OCI-LY7 (cell line): ENCODE measurements at regions not wholly inside any gene's neighbourhood (a gene's known extent, or its start where the extent isn't known, plus 50 kb on each side); places are given as distances from the start of the nearest gene placed in this dataset.

Experiments
- BruUV-seq: library from RNA; stranded (reverse); fragments of 400-500 nt; replicated peaks from 2 replicates; lab custom pipeline; 2021; lab: Mats Ljungman, UMichigan
- CTCF ChIA-PET: fragments of 300-600 bp; sonication (Branson Sonifier 250); formaldehyde crosslinking; loops from one replicate; lab custom pipeline; 2022; ENCODE audit warnings: antibody characterized with exemption; ENCODE audit not compliant: unreplicated experiment; lab: Charles Lee
- POLR2A ChIA-PET: fragments of 300-600 bp; sonication (Branson Sonifier 250); formaldehyde crosslinking; loops from one replicate; lab custom pipeline; 2022; ENCODE audit warnings: antibody characterized with exemption; lab: Charles Lee
- DNase-seq: peaks from one replicate; pipeline ENCODE4 v3.0.0-alpha.2; 2015; ENCODE audit warnings: low spot score
- H2AFZ ChIP-seq: fragments of 200-600 bp; sonication (generic), shearing (Covaris generic); 2 replicates; pipeline ENCODE4 v1.6.1; 2014; ENCODE audit warnings: mild to moderate bottlenecking, antibody characterized with exemption, low read length, moderate library complexity
- H3K27ac ChIP-seq: fragments of 200-600 bp; sonication (generic); 2 replicates; pipeline ENCODE4 v1.5.1; 2014; ENCODE audit warnings: mixed run types, low read depth, mild to moderate bottlenecking, moderate library complexity, low read length, inconsistent platforms; ENCODE audit not compliant: poor library complexity, severe bottlenecking
- H3K36me3 ChIP-seq: fragments of 200-600 bp; sonication (generic); 2 replicates; pipeline ENCODE4 v1.6.1; 2014; ENCODE audit warnings: mild to moderate bottlenecking, antibody characterized with exemption, low read length, moderate library complexity, mixed read lengths; ENCODE audit not compliant: insufficient read depth
- H3K4me1 ChIP-seq: fragments of 200-600 bp; sonication (generic); 2 replicates; pipeline ENCODE4 v1.5.1; 2014; ENCODE audit warnings: mild to moderate bottlenecking, low read length; ENCODE audit not compliant: insufficient read depth, poor library complexity, severe bottlenecking
- H3K4me2 ChIP-seq: fragments of 200-600 bp; sonication (generic); 2 replicates; pipeline ENCODE4 v1.6.1; 2014; ENCODE audit warnings: mild to moderate bottlenecking, low read length
- H3K4me3 ChIP-seq: fragments of 200-600 bp; sonication (generic); 2 replicates; pipeline ENCODE4 v1.5.1; 2014; ENCODE audit warnings: mild to moderate bottlenecking, low read depth, low read length; ENCODE audit not compliant: poor library complexity, severe bottlenecking
- H3K79me2 ChIP-seq: fragments of 200-600 bp; sonication (generic); 2 replicates; pipeline ENCODE4 v1.6.1; 2016; ENCODE audit warnings: low read depth, mild to moderate bottlenecking, low read length, moderate library complexity, mixed read lengths; ENCODE audit not compliant: insufficient read depth
- H3K9me2 ChIP-seq: fragments of 200-600 bp; sonication (generic); 2 replicates; pipeline ENCODE4 v1.6.1; 2016; ENCODE audit warnings: mild to moderate bottlenecking, low read length, mixed read lengths; ENCODE audit not compliant: insufficient read depth
- H3K9me3 ChIP-seq: fragments of 200-600 bp; sonication (generic); 2 replicates; pipeline ENCODE4 v1.6.1; 2014; ENCODE audit warnings: mild to moderate bottlenecking, mixed run types, low read length, mixed read lengths
- H4K20me1 ChIP-seq: fragments of 200-600 bp; sonication (generic); 2 replicates; pipeline ENCODE4 v1.6.1; 2014; ENCODE audit warnings: mild to moderate bottlenecking, antibody characterized with exemption, low read length, moderate library complexity, mixed read lengths; ENCODE audit not compliant: insufficient read depth
- CTCF ChIP-seq: fragments of 200-600 bp; sonication (generic); conservative IDR thresholded peaks from 2 replicates; pipeline ENCODE4 v1.5.1; 2014; ENCODE audit warnings: mild to moderate bottlenecking, antibody characterized with exemption, low read length, moderate library complexity, mixed read lengths
- EZH2phosphoT487 ChIP-seq: fragments of 200-600 bp; sonication (generic); IDR thresholded peaks from 2 replicates; pipeline ENCODE4 v1.6.1; 2018; ENCODE audit warnings: low read depth, borderline replicate concordance, mild to moderate bottlenecking, mixed run types, antibody characterized with exemption, low read length, moderate library complexity, mixed read lengths
- intact Hi-C: fragments of 100-400 bp; cut with micrococcal nuclease; formaldehyde crosslinking; loops from one replicate; pipeline ENCODE4 v1.10.0; 2022; ENCODE audit not compliant: unreplicated experiment

GRCh38 chr7:19295376-19295775 lies 150.2 kb upstream of the FERD3L start:
- TF ChIP-seq EZH2phosphoT487 (no peak), CTCF (no peak)
- Histone ChIP-seq H3K27ac (no peak overlapping the region), H3K4me2 (no peak overlapping the region), H3K79me2 (no peaks in the 10 kb centered on the region), H3K36me3 (no peaks in the 10 kb centered on the region), H2AFZ (no peak overlapping the region), H4K20me1 (no peaks in the 10 kb centered on the region), H3K4me3 (no peak overlapping the region), H3K4me1 (no peaks in the 10 kb centered on the region), H3K9me2 (no peaks in the 10 kb centered on the region), H3K9me3 (no peaks in the 10 kb centered on the region)
- intact Hi-C loops, result no loop called here
- POLR2A ChIA-PET, result no interaction called here
- no TSS peak for BruUV-seq
- no peak for DNase-seq
- CTCF ChIA-PET, result no interaction called here

GRCh38 chr7:19294619-19295018 lies 149.4 kb upstream of the FERD3L start:
- POLR2A ChIA-PET, result interaction anchor here (0.6 kb wide), 1 partner anchor 144 kb away, joined by 3 read pairs; no protein-coding TSS in a partner anchor
- DNase-seq, result no peak
- no TSS peak for BruUV-seq

More at GRCh38 chr7:19294619-19295018, 149.4 kb upstream of the FERD3L start:
- no peaks in the 10 kb centered on the region for H3K36me3 ChIP-seq
- H3K4me2 ChIP-seq, result no peak overlapping the region
- no peak for TF ChIP-seq CTCF
- no peak for TF ChIP-seq EZH2phosphoT487
- no peaks in the 10 kb centered on the region for H3K9me3 ChIP-seq
- H3K79me2 ChIP-seq, result no peaks in the 10 kb centered on the region
- no peak overlapping the region for H2AFZ ChIP-seq
- H3K27ac ChIP-seq, result no peak overlapping the region
- no peak overlapping the region for H3K4me3 ChIP-seq
- CTCF ChIA-PET, result no interaction called here
- no peaks in the 10 kb centered on the region for H3K4me1 ChIP-seq
- intact Hi-C loops, result no loop called here
- no peaks in the 10 kb centered on the region for H4K20me1 ChIP-seq
- no peaks in the 10 kb centered on the region for H3K9me2 ChIP-seq
